ENCODE measurements at regions not wholly inside any gene's neighbourhood (a gene's known extent, or its start where the extent isn't known, plus 50 kb on each side); places are given as distances from the start of the nearest gene placed in this dataset.
A peak's percentile ranks its signal among the peaks of the same experiment; 100 is the strongest.

- Mint-ChIP-seq H3K9me3 (ENCODE audit: low read depth) (peaks cover 9% of the 10 kb centered on the region), H3K36me3 (ENCODE audit: low read depth) (no peaks in the 10 kb centered on the region), H3K4me3 (ENCODE audit: unreplicated experiment) (no peak overlapping the region), H3K27ac (ENCODE audit: unreplicated experiment) (no peak overlapping the region), H3K4me1 (ENCODE audit: low read depth) (no peaks in the 10 kb centered on the region), H3K27me3 (ENCODE audit: low read depth) (peaks cover 4% of the 10 kb centered on the region)
- no peak for TF ChIP-seq CTCF (IDR thresholded peaks at IDR 0.05)
- no peak for DNase-seq (ENCODE audit: low spot score)
Observed at GRCh38 chr1:221430152-221430960, 311.5 kb downstream of the DUSP10 start.

- TF ChIP-seq CTCF (IDR thresholded peaks at IDR 0.05) = peak; percentile 22
- peaks cover 6% of the 10 kb centered on the region for H3K9me3 Mint-ChIP-seq (ENCODE audit: low read depth)
- no peaks in the 10 kb centered on the region for H3K36me3 Mint-ChIP-seq (ENCODE audit: low read depth)
- no peaks in the 10 kb centered on the region for H3K4me1 Mint-ChIP-seq (ENCODE audit: low read depth)
- no peak for DNase-seq (ENCODE audit: low spot score)
- peaks cover 4% of the 10 kb centered on the region for H3K27me3 Mint-ChIP-seq (ENCODE audit: low read depth)
- no peak overlapping the region for H3K4me3 Mint-ChIP-seq (ENCODE audit: unreplicated experiment)
- H3K27ac Mint-ChIP-seq (ENCODE audit: unreplicated experiment) = no peak overlapping the region
Observed at GRCh38 chr1:221431068-221431651, 310.7 kb downstream of the DUSP10 start.

- Mint-ChIP-seq H3K27ac (ENCODE audit: unreplicated experiment) (no peak overlapping the region), H3K4me1 (ENCODE audit: low read depth) (no peaks in the 10 kb centered on the region), H3K27me3 (ENCODE audit: low read depth) (no peaks in the 10 kb centered on the region), H3K9me3 (ENCODE audit: low read depth) (no peaks in the 10 kb centered on the region), H3K4me3 (ENCODE audit: unreplicated experiment) (no peak overlapping the region), H3K36me3 (ENCODE audit: low read depth) (no peaks in the 10 kb centered on the region)
- no peak for DNase-seq (ENCODE audit: low spot score)
- TF ChIP-seq CTCF (IDR thresholded peaks at IDR 0.05) = no peak
Observed at GRCh38 chr1:221431961-221432360, 309.9 kb downstream of the DUSP10 start.

GRCh38 chr1:221435504-221435904, 306.4 kb downstream of the DUSP10 start:
- Mint-ChIP-seq H3K27ac (ENCODE audit: unreplicated experiment) (no peak overlapping the region), H3K36me3 (ENCODE audit: low read depth) (no peaks in the 10 kb centered on the region), H3K9me3 (ENCODE audit: low read depth) (no peaks in the 10 kb centered on the region), H3K4me3 (ENCODE audit: unreplicated experiment) (no peak overlapping the region), H3K4me1 (ENCODE audit: low read depth) (peaks cover 18% of the 10 kb centered on the region), H3K27me3 (ENCODE audit: low read depth) (no peaks in the 10 kb centered on the region)
- no peak for DNase-seq (ENCODE audit: low spot score)
- peak; percentile 95 for TF ChIP-seq CTCF (IDR thresholded peaks at IDR 0.05)

- H3K27me3 Mint-ChIP-seq (ENCODE audit: low read depth) = no peaks in the 10 kb centered on the region
- no peak for TF ChIP-seq CTCF (IDR thresholded peaks at IDR 0.05)
- no peak overlapping the region for H3K27ac Mint-ChIP-seq (ENCODE audit: unreplicated experiment)
- DNase-seq (ENCODE audit: low spot score) = no peak
- H3K36me3 Mint-ChIP-seq (ENCODE audit: low read depth) = no peaks in the 10 kb centered on the region
- H3K4me1 Mint-ChIP-seq (ENCODE audit: low read depth) = peaks cover 24% of the 10 kb centered on the region
- H3K4me3 Mint-ChIP-seq (ENCODE audit: unreplicated experiment) = no peak overlapping the region
- no peaks in the 10 kb centered on the region for H3K9me3 Mint-ChIP-seq (ENCODE audit: low read depth)
Observed at GRCh38 chr1:221437171-221437570, 304.7 kb downstream of the DUSP10 start.
